ENCODE measurements at regions not wholly inside any gene's neighbourhood (a gene's known extent, or its start where the extent isn't known, plus 50 kb on each side); places are given as distances from the start of the nearest gene placed in this dataset.

DNA sequence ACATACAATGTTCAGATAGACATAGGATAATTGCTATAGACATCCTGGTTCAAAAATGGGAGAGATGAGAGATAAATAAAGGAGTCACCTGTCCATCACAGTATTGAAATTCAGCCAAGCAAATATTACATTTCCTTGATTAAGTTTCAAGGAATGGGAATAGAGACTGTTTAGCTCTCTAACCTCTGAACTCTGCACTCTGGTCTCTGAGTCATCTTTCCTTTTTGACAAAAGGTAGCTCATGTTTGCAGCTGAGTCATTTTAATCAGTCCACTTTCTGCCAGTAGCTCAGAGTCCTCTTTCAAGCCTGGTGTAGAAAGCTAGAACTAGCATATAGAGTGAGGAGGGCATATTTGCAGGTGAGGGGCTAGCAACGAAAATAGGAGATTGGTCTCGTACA lies 51.4 kb upstream of the GJA8 start:
- TF ChIP-seq, protein P1, sequence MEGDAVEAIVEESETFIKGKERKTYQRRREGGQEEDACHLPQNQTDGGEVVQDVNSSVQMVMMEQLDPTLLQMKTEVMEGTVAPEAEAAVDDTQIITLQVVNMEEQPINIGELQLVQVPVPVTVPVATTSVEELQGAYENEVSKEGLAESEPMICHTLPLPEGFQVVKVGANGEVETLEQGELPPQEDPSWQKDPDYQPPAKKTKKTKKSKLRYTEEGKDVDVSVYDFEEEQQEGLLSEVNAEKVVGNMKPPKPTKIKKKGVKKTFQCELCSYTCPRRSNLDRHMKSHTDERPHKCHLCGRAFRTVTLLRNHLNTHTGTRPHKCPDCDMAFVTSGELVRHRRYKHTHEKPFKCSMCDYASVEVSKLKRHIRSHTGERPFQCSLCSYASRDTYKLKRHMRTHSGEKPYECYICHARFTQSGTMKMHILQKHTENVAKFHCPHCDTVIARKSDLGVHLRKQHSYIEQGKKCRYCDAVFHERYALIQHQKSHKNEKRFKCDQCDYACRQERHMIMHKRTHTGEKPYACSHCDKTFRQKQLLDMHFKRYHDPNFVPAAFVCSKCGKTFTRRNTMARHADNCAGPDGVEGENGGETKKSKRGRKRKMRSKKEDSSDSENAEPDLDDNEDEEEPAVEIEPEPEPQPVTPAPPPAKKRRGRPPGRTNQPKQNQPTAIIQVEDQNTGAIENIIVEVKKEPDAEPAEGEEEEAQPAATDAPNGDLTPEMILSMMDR (IDR thresholded peaks at IDR 0.05), result no peak
- no peak for TF ChIP-seq POLR2AphosphoS5 (IDR thresholded peaks at IDR 0.05)
- TF ChIP-seq POLR2A (IDR thresholded peaks at IDR 0.05), result no peak
